ENCODE measurements at regions not wholly inside any gene's neighbourhood (a gene's known extent, or its start where the extent isn't known, plus 50 kb on each side); places are given as distances from the start of the nearest gene placed in this dataset.

- no peaks in the 10 kb centered on the region for H3K27me3 ChIP-seq (ENCODE audit: control insufficient read depth in 1 of 2, insufficient read depth in 2 of 2, low read length in 2 of 2)
- H3K9me3 ChIP-seq (ENCODE audit: low read length), result peaks cover 3% of the 10 kb centered on the region
- H3K4me3 ChIP-seq (ENCODE audit: low read depth in 1 of 2, low read length in 2 of 2), result no peak overlapping the region
- H3K36me3 ChIP-seq (ENCODE audit: insufficient read depth, low read length), result no peaks in the 10 kb centered on the region
- H3K27ac ChIP-seq (ENCODE audit: low read depth, low read length), result no peak overlapping the region
- no peaks in the 10 kb centered on the region for H3K4me1 ChIP-seq (ENCODE audit: insufficient read depth, low read length)
- no peak overlapping the region for H3K9ac ChIP-seq (ENCODE audit: low read length)
Observed at GRCh38 chr10:120988751-120989150, 137.6 kb downstream of the WDR11 start.

GRCh38 chr10:120989279-120989678 lies 138.1 kb downstream of the WDR11 start:
- Histone ChIP-seq H3K4me1 (ENCODE audit: insufficient read depth, low read length) (no peaks in the 10 kb centered on the region), H3K27me3 (ENCODE audit: control insufficient read depth in 1 of 2, insufficient read depth in 2 of 2, low read length in 2 of 2) (no peaks in the 10 kb centered on the region), H3K4me3 (ENCODE audit: low read depth in 1 of 2, low read length in 2 of 2) (no peak overlapping the region), H3K36me3 (ENCODE audit: insufficient read depth, low read length) (no peaks in the 10 kb centered on the region), H3K9me3 (ENCODE audit: low read length) (peaks cover 3% of the 10 kb centered on the region), H3K27ac (ENCODE audit: low read depth, low read length) (no peak overlapping the region), H3K9ac (ENCODE audit: low read length) (no peak overlapping the region)

GRCh38 chr10:120989996-120990598 lies 138.9 kb downstream of the WDR11 start:
- Histone ChIP-seq H3K4me1 (ENCODE audit: insufficient read depth, low read length) (no peaks in the 10 kb centered on the region), H3K36me3 (ENCODE audit: insufficient read depth, low read length) (no peaks in the 10 kb centered on the region), H3K4me3 (ENCODE audit: low read depth in 1 of 2, low read length in 2 of 2) (no peak overlapping the region), H3K27me3 (ENCODE audit: control insufficient read depth in 1 of 2, insufficient read depth in 2 of 2, low read length in 2 of 2) (no peaks in the 10 kb centered on the region), H3K27ac (ENCODE audit: low read depth, low read length) (no peak overlapping the region), H3K9me3 (ENCODE audit: low read length) (peaks cover 3% of the 10 kb centered on the region), H3K9ac (ENCODE audit: low read length) (no peak overlapping the region)

- Histone ChIP-seq H3K36me3 (ENCODE audit: insufficient read depth, low read length) (no peaks in the 10 kb centered on the region), H3K4me1 (ENCODE audit: insufficient read depth, low read length) (no peaks in the 10 kb centered on the region), H3K27me3 (ENCODE audit: control insufficient read depth in 1 of 2, insufficient read depth in 2 of 2, low read length in 2 of 2) (no peaks in the 10 kb centered on the region), H3K4me3 (ENCODE audit: low read depth in 1 of 2, low read length in 2 of 2) (no peak overlapping the region), H3K9me3 (ENCODE audit: low read length) (peaks cover 3% of the 10 kb centered on the region), H3K9ac (ENCODE audit: low read length) (no peak overlapping the region), H3K27ac (ENCODE audit: low read depth, low read length) (no peak overlapping the region)
Observed at GRCh38 chr10:120990831-120991230, 139.7 kb downstream of the WDR11 start.

- Histone ChIP-seq H3K27me3 (ENCODE audit: control insufficient read depth in 1 of 2, insufficient read depth in 2 of 2, low read length in 2 of 2) (no peaks in the 10 kb centered on the region), H3K9me3 (ENCODE audit: low read length) (peaks cover 3% of the 10 kb centered on the region), H3K9ac (ENCODE audit: low read length) (no peak overlapping the region), H3K27ac (ENCODE audit: low read depth, low read length) (no peak overlapping the region), H3K4me3 (ENCODE audit: low read depth in 1 of 2, low read length in 2 of 2) (no peak overlapping the region), H3K4me1 (ENCODE audit: insufficient read depth, low read length) (no peaks in the 10 kb centered on the region), H3K36me3 (ENCODE audit: insufficient read depth, low read length) (no peaks in the 10 kb centered on the region)
Observed at GRCh38 chr10:120993089-120993488, 141.9 kb downstream of the WDR11 start.

- Histone ChIP-seq H3K4me1 (ENCODE audit: insufficient read depth, low read length) (no peaks in the 10 kb centered on the region), H3K9ac (ENCODE audit: low read length) (no peak overlapping the region), H3K27ac (ENCODE audit: low read depth, low read length) (no peak overlapping the region), H3K27me3 (ENCODE audit: control insufficient read depth in 1 of 2, insufficient read depth in 2 of 2, low read length in 2 of 2) (no peaks in the 10 kb centered on the region), H3K4me3 (ENCODE audit: low read depth in 1 of 2, low read length in 2 of 2) (no peak overlapping the region), H3K36me3 (ENCODE audit: insufficient read depth, low read length) (no peaks in the 10 kb centered on the region), H3K9me3 (ENCODE audit: low read length) (no peaks in the 10 kb centered on the region)
Observed at GRCh38 chr10:120995768-120996167, 144.6 kb downstream of the WDR11 start.

- H3K27ac ChIP-seq (ENCODE audit: low read depth, low read length), result no peak overlapping the region
- H3K9me3 ChIP-seq (ENCODE audit: low read length), result no peaks in the 10 kb centered on the region
Observed at GRCh38 chr10:120996456-120997034, 145.4 kb downstream of the WDR11 start.

GRCh38 chr10:120997313-120997712 lies 146.2 kb downstream of the WDR11 start:
- no peaks in the 10 kb centered on the region for H3K4me1 ChIP-seq (ENCODE audit: insufficient read depth, low read length)
- no peaks in the 10 kb centered on the region for H3K27me3 ChIP-seq (ENCODE audit: control insufficient read depth in 1 of 2, insufficient read depth in 2 of 2, low read length in 2 of 2)
- H3K9me3 ChIP-seq (ENCODE audit: low read length), result no peaks in the 10 kb centered on the region
- no peak overlapping the region for H3K9ac ChIP-seq (ENCODE audit: low read length)
- no peaks in the 10 kb centered on the region for H3K36me3 ChIP-seq (ENCODE audit: insufficient read depth, low read length)
- no peak overlapping the region for H3K4me3 ChIP-seq (ENCODE audit: low read depth in 1 of 2, low read length in 2 of 2)
- H3K27ac ChIP-seq (ENCODE audit: low read depth, low read length), result no peak overlapping the region

More at GRCh38 chr10:120996456-120997034, 145.4 kb downstream of the WDR11 start:
- H3K4me3 ChIP-seq (ENCODE audit: low read depth in 1 of 2, low read length in 2 of 2), result no peak overlapping the region
- H3K4me1 ChIP-seq (ENCODE audit: insufficient read depth, low read length), result no peaks in the 10 kb centered on the region
- no peaks in the 10 kb centered on the region for H3K27me3 ChIP-seq (ENCODE audit: control insufficient read depth in 1 of 2, insufficient read depth in 2 of 2, low read length in 2 of 2)
- no peak overlapping the region for H3K9ac ChIP-seq (ENCODE audit: low read length)
- no peaks in the 10 kb centered on the region for H3K36me3 ChIP-seq (ENCODE audit: insufficient read depth, low read length)

- Histone ChIP-seq H3K9me3 (ENCODE audit: low read length) (no peaks in the 10 kb centered on the region), H3K36me3 (ENCODE audit: insufficient read depth, low read length) (no peaks in the 10 kb centered on the region)
Observed at GRCh38 chr10:120997756-120998155, 146.6 kb downstream of the WDR11 start.

GRCh38 chr10:120998251-120998650 lies 147.1 kb downstream of the WDR11 start:
- H3K4me1 ChIP-seq (ENCODE audit: insufficient read depth, low read length), result no peaks in the 10 kb centered on the region
- H3K27ac ChIP-seq (ENCODE audit: low read depth, low read length), result no peak overlapping the region
- H3K9me3 ChIP-seq (ENCODE audit: low read length), result no peaks in the 10 kb centered on the region
- no peak overlapping the region for H3K4me3 ChIP-seq (ENCODE audit: low read depth in 1 of 2, low read length in 2 of 2)
- no peak overlapping the region for H3K9ac ChIP-seq (ENCODE audit: low read length)
- H3K36me3 ChIP-seq (ENCODE audit: insufficient read depth, low read length), result no peaks in the 10 kb centered on the region
- H3K27me3 ChIP-seq (ENCODE audit: control insufficient read depth in 1 of 2, insufficient read depth in 2 of 2, low read length in 2 of 2), result no peaks in the 10 kb centered on the region

More at GRCh38 chr10:120997756-120998155, 146.6 kb downstream of the WDR11 start:
- no peaks in the 10 kb centered on the region for H3K4me1 ChIP-seq (ENCODE audit: insufficient read depth, low read length)
- H3K27me3 ChIP-seq (ENCODE audit: control insufficient read depth in 1 of 2, insufficient read depth in 2 of 2, low read length in 2 of 2), result no peaks in the 10 kb centered on the region
- H3K9ac ChIP-seq (ENCODE audit: low read length), result no peak overlapping the region
- no peak overlapping the region for H3K4me3 ChIP-seq (ENCODE audit: low read depth in 1 of 2, low read length in 2 of 2)
- H3K27ac ChIP-seq (ENCODE audit: low read depth, low read length), result no peak overlapping the region

- H3K27me3 ChIP-seq (ENCODE audit: control insufficient read depth in 1 of 2, insufficient read depth in 2 of 2, low read length in 2 of 2), result no peaks in the 10 kb centered on the region
Observed at GRCh38 chr10:120998782-120999285, 147.7 kb downstream of the WDR11 start.

GRCh38 chr10:120999868-121000267 lies 148.7 kb downstream of the WDR11 start:
- Histone ChIP-seq H3K9ac (ENCODE audit: low read length) (no peak overlapping the region), H3K27me3 (ENCODE audit: control insufficient read depth in 1 of 2, insufficient read depth in 2 of 2, low read length in 2 of 2) (no peaks in the 10 kb centered on the region), H3K4me1 (ENCODE audit: insufficient read depth, low read length) (no peaks in the 10 kb centered on the region), H3K27ac (ENCODE audit: low read depth, low read length) (no peak overlapping the region), H3K36me3 (ENCODE audit: insufficient read depth, low read length) (no peaks in the 10 kb centered on the region), H3K4me3 (ENCODE audit: low read depth in 1 of 2, low read length in 2 of 2) (no peak overlapping the region), H3K9me3 (ENCODE audit: low read length) (no peaks in the 10 kb centered on the region)

More at GRCh38 chr10:120998782-120999285, 147.7 kb downstream of the WDR11 start:
- no peaks in the 10 kb centered on the region for H3K36me3 ChIP-seq (ENCODE audit: insufficient read depth, low read length)
- no peak overlapping the region for H3K9ac ChIP-seq (ENCODE audit: low read length)
- H3K4me1 ChIP-seq (ENCODE audit: insufficient read depth, low read length), result no peaks in the 10 kb centered on the region
- no peak overlapping the region for H3K27ac ChIP-seq (ENCODE audit: low read depth, low read length)
- H3K9me3 ChIP-seq (ENCODE audit: low read length), result no peaks in the 10 kb centered on the region
- no peak overlapping the region for H3K4me3 ChIP-seq (ENCODE audit: low read depth in 1 of 2, low read length in 2 of 2)

Measured in muscle layer of colon (tissue), 2 donors.